KOPT-K1 (cell line): ENCODE measurements at regions not wholly inside any gene's neighbourhood (a gene's known extent, or its start where the extent isn't known, plus 50 kb on each side); places are given as distances from the start of the nearest gene placed in this dataset.

Source experiments
- H3K27ac ChIP-seq: fragments of 200-600 bp; sonication (generic); 2 replicates; pipeline ENCODE4 v1.5.1; 2016; ENCODE audit warnings: antibody characterized with exemption, mild to moderate bottlenecking, low read depth, low read length; ENCODE audit not compliant: poor library complexity, severe bottlenecking
- H3K36me3 ChIP-seq: fragments of 200-600 bp; sonication (generic); 2 replicates; pipeline ENCODE4 v1.5.1; 2017; ENCODE audit warnings: antibody characterized with exemption, mild to moderate bottlenecking, low read length, moderate library complexity; ENCODE audit not compliant: insufficient read depth
- H3K9me3 ChIP-seq: fragments of 200-600 bp; sonication (generic); 2 replicates; pipeline ENCODE4 v1.5.1; 2017; ENCODE audit warnings: antibody characterized with exemption, low read length, mild to moderate bottlenecking; ENCODE audit not compliant: insufficient read depth, poor library complexity, severe bottlenecking

DNA sequence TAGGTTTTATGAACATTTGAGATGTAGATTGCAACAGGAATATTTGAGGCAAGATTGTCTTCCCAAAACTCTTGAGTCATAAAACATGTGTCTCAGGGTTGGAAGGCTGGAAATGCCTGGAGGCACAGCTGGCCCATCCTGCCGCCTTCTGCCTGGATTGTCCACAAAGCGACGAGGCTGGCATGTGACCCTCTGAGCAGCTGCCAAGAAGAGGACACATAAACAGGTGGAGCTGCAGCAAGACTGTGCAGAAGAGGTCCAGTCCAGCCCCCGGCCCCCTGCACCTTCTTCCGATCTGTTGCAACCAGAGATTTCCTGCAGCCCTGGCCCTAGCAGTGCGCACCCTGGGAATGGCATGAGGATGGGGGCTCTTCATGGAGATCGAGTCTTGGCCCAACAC is 101.9 kb upstream of the BCOR start:
- Histone ChIP-seq H3K9me3 (no peaks in the 10 kb centered on the region), H3K27ac (no peak overlapping the region), H3K36me3 (no peaks in the 10 kb centered on the region)

DNA sequence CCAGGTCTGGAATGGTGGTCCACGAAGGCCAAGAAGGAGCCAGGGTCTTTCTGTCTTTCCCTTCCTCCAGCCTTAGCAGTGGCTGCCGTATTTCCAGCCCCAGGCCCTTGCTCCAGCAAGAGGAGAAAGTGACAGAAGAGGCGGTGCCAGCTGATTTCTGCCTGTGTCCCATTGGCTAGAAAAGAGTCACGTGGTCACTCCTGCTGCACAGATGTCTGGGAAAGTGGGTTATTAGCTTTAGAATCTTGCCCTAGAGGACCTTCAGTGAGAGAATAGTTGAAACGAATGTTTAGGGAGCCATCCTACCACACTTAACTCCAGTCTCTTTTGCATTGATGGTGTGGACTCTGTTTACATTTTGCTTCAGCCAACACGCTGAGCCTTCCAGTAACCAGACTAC is 99.3 kb upstream of the BCOR start:
- Histone ChIP-seq H3K36me3 (no peaks in the 10 kb centered on the region), H3K9me3 (no peaks in the 10 kb centered on the region), H3K27ac (no peak overlapping the region)

GRCh38 chrX:40195368-40195767 is 97.6 kb upstream of the BCOR start:
- Histone ChIP-seq H3K36me3 (no peaks in the 10 kb centered on the region), H3K27ac (no peak overlapping the region), H3K9me3 (no peaks in the 10 kb centered on the region)

- H3K36me3 ChIP-seq = no peaks in the 10 kb centered on the region
- H3K9me3 ChIP-seq = no peaks in the 10 kb centered on the region
These were observed 94.4 kb upstream of the BCOR start for GRCh38 chrX:40192196-40192595.

DNA sequence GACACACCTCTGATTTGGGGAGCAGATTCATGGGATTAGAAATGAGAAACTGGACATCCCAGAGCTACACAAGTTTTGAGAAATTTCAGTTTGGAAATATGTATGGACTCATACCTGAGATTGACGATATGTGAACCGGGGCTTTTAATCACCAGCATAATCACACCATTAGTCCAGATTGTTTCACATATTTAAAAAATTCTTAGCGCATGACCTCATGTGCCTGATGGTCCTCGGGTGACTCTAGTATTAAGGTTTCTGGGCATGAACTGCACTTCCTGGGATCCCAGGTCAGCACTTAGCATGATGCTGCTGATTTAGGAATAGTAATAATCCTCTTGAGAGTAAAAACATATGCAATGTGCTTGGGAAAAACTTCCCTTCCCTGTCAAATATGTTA is 91.9 kb upstream of the BCOR start:
- no peaks in the 10 kb centered on the region for H3K36me3 ChIP-seq
- no peak overlapping the region for H3K27ac ChIP-seq
- H3K9me3 ChIP-seq = peaks cover 11% of the 10 kb centered on the region

More at GRCh38 chrX:40192196-40192595, 94.4 kb upstream of the BCOR start:
- H3K27ac ChIP-seq = no peak overlapping the region

DNA sequence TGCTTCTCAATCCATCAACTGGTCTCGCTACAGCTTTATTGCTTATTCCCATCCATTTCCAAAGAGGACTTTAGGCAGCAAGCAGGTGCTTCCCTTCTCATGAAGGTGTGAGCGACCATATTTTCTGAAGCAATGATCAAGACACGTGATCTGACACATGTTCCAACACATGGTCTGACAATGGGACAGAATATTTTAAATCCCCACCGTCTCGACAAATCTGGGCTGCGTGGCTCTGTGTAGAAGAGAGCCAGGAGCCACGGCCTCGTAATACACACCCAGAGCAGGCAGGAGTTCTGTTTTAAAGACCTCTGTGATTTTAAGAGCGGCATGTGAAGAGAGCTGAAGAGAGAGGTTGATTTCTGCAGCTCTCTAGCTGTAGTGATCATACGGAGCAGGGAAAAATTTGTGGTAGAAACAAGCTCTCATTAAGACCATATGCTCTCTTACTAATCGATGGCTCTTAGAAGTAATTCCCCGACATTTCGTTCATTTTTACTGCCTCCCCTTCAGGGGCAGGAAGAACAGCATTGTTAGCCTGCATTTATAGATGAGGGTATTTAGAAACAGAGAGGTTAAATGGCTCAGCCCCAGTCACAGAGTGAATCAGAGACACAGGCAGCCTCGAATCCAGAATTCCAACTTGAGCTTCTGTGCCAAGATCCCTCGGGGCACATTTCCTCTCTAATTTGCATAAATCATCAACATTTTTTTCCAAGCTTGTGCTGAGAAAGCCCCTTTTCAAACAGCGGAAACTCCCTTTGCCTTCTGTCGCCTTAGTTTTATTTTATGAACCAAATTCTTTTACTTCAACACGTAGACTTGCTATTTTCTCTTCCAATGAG is 91.0 kb upstream of the BCOR start:
- Histone ChIP-seq H3K27ac (no peak overlapping the region), H3K36me3 (no peaks in the 10 kb centered on the region), H3K9me3 (peaks cover 11% of the 10 kb centered on the region)

DNA sequence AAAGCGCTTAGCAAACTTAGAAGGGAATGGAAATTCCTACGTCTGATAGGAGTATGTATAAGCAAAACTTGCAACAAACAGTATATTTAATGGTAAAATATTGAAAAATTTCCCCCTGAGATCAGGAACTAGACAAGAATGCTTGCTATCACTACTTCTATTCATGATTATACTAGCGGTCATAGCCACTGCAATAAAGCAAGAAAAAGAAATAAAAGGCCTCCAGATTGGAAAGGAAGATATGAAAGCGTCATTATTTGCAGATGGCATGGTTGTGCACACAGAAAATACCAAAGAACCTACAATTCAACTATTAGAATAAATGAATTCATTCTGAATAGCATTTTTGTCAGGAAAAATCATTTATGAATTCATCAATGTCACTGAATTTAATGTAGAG is 87.2 kb upstream of the BCOR start:
- H3K27ac ChIP-seq = no peak overlapping the region
- no peaks in the 10 kb centered on the region for H3K36me3 ChIP-seq
- H3K9me3 ChIP-seq = peaks cover 11% of the 10 kb centered on the region

DNA sequence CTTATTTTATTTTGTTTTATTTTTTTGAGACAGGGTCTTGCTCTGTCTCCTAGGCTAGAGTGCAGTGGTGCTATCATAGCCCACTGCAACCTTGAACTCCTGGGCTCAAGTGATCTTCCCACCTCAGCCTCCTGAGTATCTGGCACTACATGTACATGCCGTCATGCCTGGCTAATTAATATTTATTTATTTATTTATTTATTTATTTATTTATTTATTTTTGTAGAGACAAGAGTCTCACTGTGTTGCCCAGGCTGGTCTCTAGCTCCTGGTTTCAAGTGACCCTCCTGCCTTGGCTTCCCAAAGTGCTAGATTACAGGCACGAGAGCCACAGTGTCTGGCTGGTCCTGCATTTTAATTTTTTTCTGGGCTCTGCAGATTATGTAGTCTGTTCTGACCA is 84.9 kb upstream of the BCOR start:
- no peak overlapping the region for H3K27ac ChIP-seq
- H3K9me3 ChIP-seq = peaks cover 11% of the 10 kb centered on the region
- H3K36me3 ChIP-seq = no peaks in the 10 kb centered on the region

DNA sequence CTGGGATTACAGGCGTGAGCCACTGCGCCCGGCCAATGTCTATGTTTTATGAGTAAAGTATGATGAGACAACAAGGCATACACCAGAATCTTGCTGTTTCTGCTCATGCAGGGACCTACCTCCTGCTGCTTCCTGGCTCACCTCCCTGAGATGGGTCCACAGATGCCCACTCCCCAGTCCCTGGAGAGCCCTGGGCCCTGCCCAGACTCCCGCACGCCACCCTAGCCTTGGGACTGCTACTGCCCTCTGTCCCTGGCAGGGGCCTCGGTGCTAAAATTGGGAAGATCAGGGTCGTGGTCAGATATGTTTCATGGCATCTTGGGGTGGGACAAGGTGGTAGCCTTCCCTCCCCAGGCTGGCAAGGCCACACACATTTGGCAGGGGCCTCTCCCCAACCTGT is 84.3 kb upstream of the BCOR start:
- no peak overlapping the region for H3K27ac ChIP-seq
- H3K36me3 ChIP-seq = no peaks in the 10 kb centered on the region
- peaks cover 11% of the 10 kb centered on the region for H3K9me3 ChIP-seq

- Histone ChIP-seq H3K36me3 (no peaks in the 10 kb centered on the region), H3K27ac (peak overlapping the region; percentile 5), H3K9me3 (no peaks in the 10 kb centered on the region)
These were observed 81.5 kb upstream of the BCOR start for GRCh38 chrX:40179283-40179682.

DNA sequence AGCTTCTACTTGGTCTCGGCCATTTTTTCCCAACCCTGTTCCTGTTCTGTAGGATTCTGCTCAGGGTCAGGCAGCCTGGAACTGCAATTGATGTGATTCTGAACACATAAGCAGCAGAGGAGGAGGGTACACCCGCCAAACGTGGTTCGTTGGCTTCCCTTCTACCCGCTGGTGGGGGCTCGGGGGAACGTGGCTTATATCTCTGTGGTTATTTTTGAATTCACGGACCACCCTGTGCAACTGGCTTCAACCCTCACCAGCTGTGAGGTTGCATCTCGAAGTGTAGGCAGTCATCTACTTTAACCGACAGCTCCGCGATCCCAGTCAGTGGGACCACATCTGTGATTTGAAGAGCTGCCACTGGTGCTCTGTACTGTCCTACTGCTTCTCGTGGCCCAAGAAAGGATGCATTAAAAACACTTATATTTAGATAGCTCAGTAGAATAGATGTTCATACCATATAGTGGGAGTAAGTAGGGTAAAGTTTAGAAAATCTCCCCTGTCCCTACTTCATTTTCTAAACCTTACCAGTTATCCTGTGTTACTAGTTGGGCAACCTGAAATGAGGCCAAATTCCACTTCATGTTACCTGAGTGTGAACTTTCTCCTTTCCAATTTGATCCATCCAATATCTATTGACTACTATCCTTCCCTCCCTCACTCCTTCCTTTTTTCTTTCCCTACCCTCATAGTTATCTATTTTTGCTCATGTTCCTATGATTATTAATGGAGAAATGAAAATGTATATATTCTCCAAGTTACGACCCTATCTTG is 80.4 kb upstream of the BCOR start:
- Histone ChIP-seq H3K9me3 (no peaks in the 10 kb centered on the region), H3K27ac (peak overlapping the region; percentile 89)

GRCh38 chrX:40177489-40177888 is 79.7 kb upstream of the BCOR start:
- Histone ChIP-seq H3K9me3 (no peaks in the 10 kb centered on the region), H3K36me3 (no peaks in the 10 kb centered on the region), H3K27ac (peak overlapping the region; percentile 89)

More for the DNA sequence above, 80.4 kb upstream of the BCOR start:
- H3K36me3 ChIP-seq = no peaks in the 10 kb centered on the region

- no peaks in the 10 kb centered on the region for H3K36me3 ChIP-seq
- H3K9me3 ChIP-seq = no peaks in the 10 kb centered on the region
- peak overlapping the region; percentile 89 for H3K27ac ChIP-seq
These were observed 79.3 kb upstream of the BCOR start for GRCh38 chrX:40177117-40177430.

- Histone ChIP-seq H3K9me3 (no peaks in the 10 kb centered on the region), H3K36me3 (no peaks in the 10 kb centered on the region), H3K27ac (peak overlapping the region; percentile 89)
These were observed 78.8 kb upstream of the BCOR start for GRCh38 chrX:40176351-40177116.
